GM12865 (cell line): ENCODE measurements at regions not wholly inside any gene's neighbourhood (a gene's known extent, or its start where the extent isn't known, plus 50 kb on each side); places are given as distances from the start of the nearest gene placed in this dataset.
"Not testable (repeated sequence)": the region's sequence is repeated elsewhere in the genome, so short reads cannot be mapped to it uniquely, and the experiment has no call there.

Experiments
- DNase-seq: peaks from one replicate; pipeline ENCODE4 v3.0.0; 2010; ENCODE audit warnings: low read depth
- H3K4me3 ChIP-seq: 2 replicates; pipeline ENCODE4 v1.5.1; 2011; ENCODE audit warnings: mild to moderate bottlenecking, low read depth, low read length, control low read depth
- TF ChIP-seq, protein P1 (sequence below): IDR thresholded peaks from 2 replicates; pipeline ENCODE4 v1.5.1; 2011; ENCODE audit warnings: low read length, control low read depth, low read depth, inconsistent platforms; ENCODE audit not compliant: insufficient read depth; ENCODE audit errors: missing control alignments

DNA sequence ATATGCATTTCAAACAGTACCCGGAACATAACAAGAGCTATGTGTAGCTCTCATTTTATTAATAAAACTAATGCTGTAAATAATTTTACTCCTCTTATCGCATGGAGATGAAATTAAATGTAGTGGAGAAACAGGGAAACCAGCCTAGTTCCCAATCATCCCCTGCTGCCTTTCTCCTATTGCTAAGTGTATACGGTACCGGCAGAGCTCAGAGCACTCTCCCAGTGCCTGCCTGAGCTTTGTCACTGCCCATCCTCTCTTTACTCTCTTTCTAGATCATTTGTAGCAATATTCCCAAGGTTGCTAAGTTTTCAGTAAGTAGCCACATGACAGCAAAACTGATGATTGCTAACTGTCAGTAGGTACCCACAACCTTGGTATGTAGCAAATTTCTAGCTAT, 85.5 kb upstream of the ZSWIM2 start:
- TF ChIP-seq, protein P1, sequence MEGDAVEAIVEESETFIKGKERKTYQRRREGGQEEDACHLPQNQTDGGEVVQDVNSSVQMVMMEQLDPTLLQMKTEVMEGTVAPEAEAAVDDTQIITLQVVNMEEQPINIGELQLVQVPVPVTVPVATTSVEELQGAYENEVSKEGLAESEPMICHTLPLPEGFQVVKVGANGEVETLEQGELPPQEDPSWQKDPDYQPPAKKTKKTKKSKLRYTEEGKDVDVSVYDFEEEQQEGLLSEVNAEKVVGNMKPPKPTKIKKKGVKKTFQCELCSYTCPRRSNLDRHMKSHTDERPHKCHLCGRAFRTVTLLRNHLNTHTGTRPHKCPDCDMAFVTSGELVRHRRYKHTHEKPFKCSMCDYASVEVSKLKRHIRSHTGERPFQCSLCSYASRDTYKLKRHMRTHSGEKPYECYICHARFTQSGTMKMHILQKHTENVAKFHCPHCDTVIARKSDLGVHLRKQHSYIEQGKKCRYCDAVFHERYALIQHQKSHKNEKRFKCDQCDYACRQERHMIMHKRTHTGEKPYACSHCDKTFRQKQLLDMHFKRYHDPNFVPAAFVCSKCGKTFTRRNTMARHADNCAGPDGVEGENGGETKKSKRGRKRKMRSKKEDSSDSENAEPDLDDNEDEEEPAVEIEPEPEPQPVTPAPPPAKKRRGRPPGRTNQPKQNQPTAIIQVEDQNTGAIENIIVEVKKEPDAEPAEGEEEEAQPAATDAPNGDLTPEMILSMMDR: no peak
- no peak overlapping the region for H3K4me3 ChIP-seq
- DNase-seq: no peak

GRCh38 chr2:186927867-186928191, 78.9 kb upstream of the ZSWIM2 start:
- no peak for DNase-seq
- TF ChIP-seq, protein P1: no peak
- no peak overlapping the region for H3K4me3 ChIP-seq

- DNase-seq: no peak
- TF ChIP-seq, protein P1: no peak
- no peak overlapping the region for H3K4me3 ChIP-seq
These were observed 78.4 kb upstream of the ZSWIM2 start for GRCh38 chr2:186927185-186927866.

DNA sequence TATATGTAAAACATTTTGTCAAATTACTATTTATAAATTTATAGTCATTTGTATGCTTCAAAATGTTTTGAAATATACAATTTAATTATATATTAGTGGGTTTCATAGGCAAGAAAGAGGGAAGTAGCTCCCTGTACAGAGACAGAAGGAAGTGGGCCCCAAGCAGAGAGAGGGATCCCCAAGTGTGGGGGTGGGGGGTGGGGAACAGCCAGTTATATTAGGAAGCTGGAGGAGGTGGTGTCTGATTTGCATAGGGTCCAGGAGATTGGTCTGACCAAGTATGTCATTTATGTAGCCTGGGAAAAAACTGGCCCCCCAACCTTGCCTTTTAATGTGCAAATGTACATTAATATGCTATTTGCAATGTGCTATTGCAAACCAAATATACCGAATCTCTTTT, 76.5 kb upstream of the ZSWIM2 start:
- TF ChIP-seq, protein P1: no peak
- H3K4me3 ChIP-seq: no peak overlapping the region
- DNase-seq: no peak

GRCh38 chr2:186922316-186922715, 73.3 kb upstream of the ZSWIM2 start:
- not testable (repeated sequence) for H3K4me3 ChIP-seq, DNase-seq

DNA sequence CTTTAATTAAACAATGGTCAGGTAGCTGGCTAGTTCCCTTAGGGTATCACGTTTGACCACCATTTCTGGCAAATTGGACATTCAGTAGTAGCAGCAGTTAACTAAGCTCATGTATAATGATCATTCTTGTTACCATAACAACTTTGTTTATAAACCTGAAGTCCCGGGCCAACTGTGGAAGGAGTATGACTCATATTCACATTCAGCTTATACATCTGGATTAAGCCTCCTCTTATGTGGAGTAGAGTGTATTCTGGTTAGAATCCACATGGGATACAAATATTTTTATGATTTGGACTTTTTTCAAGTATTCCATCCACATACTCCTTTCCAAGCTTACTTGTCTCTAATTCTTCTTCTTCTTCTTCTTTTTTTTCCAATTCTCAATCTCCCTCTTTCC, 70.3 kb upstream of the ZSWIM2 start:
- DNase-seq: no peak
- TF ChIP-seq, protein P1: no peak
- no peak overlapping the region for H3K4me3 ChIP-seq

- H3K4me3 ChIP-seq: no peak overlapping the region
- DNase-seq: no peak
- TF ChIP-seq, protein P1: no peak
These were observed 69.5 kb upstream of the ZSWIM2 start for GRCh38 chr2:186918495-186918894.
